ENCODE measurements at regions not wholly inside any gene's neighbourhood (a gene's known extent, or its start where the extent isn't known, plus 50 kb on each side); places are given as distances from the start of the nearest gene placed in this dataset.

- WGBS, 2 experiments (ENCODE audit: insufficient coverage in 2 of 2): no CpG with 5 or more reads among the region's 4 CpGs
- Histone ChIP-seq H3K4me1 (ENCODE audit: control insufficient read depth, insufficient read depth, low read length, poor library complexity, severe bottlenecking) (no peaks in the 10 kb centered on the region), H3K27ac (ENCODE audit: low read depth, low read length, severe bottlenecking) (no peak overlapping the region), H3K9me3 (ENCODE audit: control insufficient read depth, low read length) (no peaks in the 10 kb centered on the region), H3K4me3 (ENCODE audit: extremely low read depth, insufficient read depth, low read length, poor library complexity, severe bottlenecking) (no peak overlapping the region), H3K36me3 (ENCODE audit: control insufficient read depth, insufficient read depth, low read length) (no peaks in the 10 kb centered on the region)
Observed at GRCh38 chr3:106184540-106185457, 316.0 kb upstream of the CBLB start.

GRCh38 chr3:106185949-106186348 is 317.1 kb upstream of the CBLB start:
- H3K27ac ChIP-seq (ENCODE audit: low read depth, low read length, severe bottlenecking): no peak overlapping the region
- H3K4me3 ChIP-seq (ENCODE audit: extremely low read depth, insufficient read depth, low read length, poor library complexity, severe bottlenecking): no peak overlapping the region
- H3K4me1 ChIP-seq (ENCODE audit: control insufficient read depth, insufficient read depth, low read length, poor library complexity, severe bottlenecking): no peaks in the 10 kb centered on the region
- no peaks in the 10 kb centered on the region for H3K36me3 ChIP-seq (ENCODE audit: control insufficient read depth, insufficient read depth, low read length)
- H3K9me3 ChIP-seq (ENCODE audit: control insufficient read depth, low read length): no peaks in the 10 kb centered on the region
- WGBS, 2 experiments (ENCODE audit: insufficient coverage in 2 of 2): 100% methylated on average over 1 of the region's 2 CpGs; no CpG with 5 or more reads in 1 of the 2 experiments

GRCh38 chr3:106190296-106190695 is 321.5 kb upstream of the CBLB start:
- Histone ChIP-seq H3K36me3 (ENCODE audit: control insufficient read depth, insufficient read depth, low read length) (no peaks in the 10 kb centered on the region), H3K27ac (ENCODE audit: low read depth, low read length, severe bottlenecking) (no peak overlapping the region), H3K4me1 (ENCODE audit: control insufficient read depth, insufficient read depth, low read length, poor library complexity, severe bottlenecking) (no peaks in the 10 kb centered on the region), H3K4me3 (ENCODE audit: extremely low read depth, insufficient read depth, low read length, poor library complexity, severe bottlenecking) (no peak overlapping the region), H3K9me3 (ENCODE audit: control insufficient read depth, low read length) (no peaks in the 10 kb centered on the region)
- 95 to 100% methylated on average over 1 to 2 of the region's 2 CpGs for WGBS, 2 experiments (ENCODE audit: insufficient coverage in 2 of 2)

- Histone ChIP-seq H3K9me3 (ENCODE audit: control insufficient read depth, low read length) (no peaks in the 10 kb centered on the region), H3K4me1 (ENCODE audit: control insufficient read depth, insufficient read depth, low read length, poor library complexity, severe bottlenecking) (no peaks in the 10 kb centered on the region), H3K36me3 (ENCODE audit: control insufficient read depth, insufficient read depth, low read length) (no peaks in the 10 kb centered on the region), H3K4me3 (ENCODE audit: extremely low read depth, insufficient read depth, low read length, poor library complexity, severe bottlenecking) (no peak overlapping the region), H3K27ac (ENCODE audit: low read depth, low read length, severe bottlenecking) (no peak overlapping the region)
- WGBS, 2 experiments (ENCODE audit: insufficient coverage in 2 of 2): no CpG with 5 or more reads among the region's 1 CpG
Observed at GRCh38 chr3:106191211-106191610, 322.4 kb upstream of the CBLB start.

GRCh38 chr3:106191913-106192312 is 323.1 kb upstream of the CBLB start:
- 80% methylated on average over 2 of the region's 3 CpGs; no CpG with 5 or more reads in 1 of the 2 experiments for WGBS, 2 experiments (ENCODE audit: insufficient coverage in 2 of 2)
- Histone ChIP-seq H3K4me3 (ENCODE audit: extremely low read depth, insufficient read depth, low read length, poor library complexity, severe bottlenecking) (no peak overlapping the region), H3K4me1 (ENCODE audit: control insufficient read depth, insufficient read depth, low read length, poor library complexity, severe bottlenecking) (no peaks in the 10 kb centered on the region), H3K27ac (ENCODE audit: low read depth, low read length, severe bottlenecking) (no peak overlapping the region), H3K36me3 (ENCODE audit: control insufficient read depth, insufficient read depth, low read length) (no peaks in the 10 kb centered on the region), H3K9me3 (ENCODE audit: control insufficient read depth, low read length) (no peaks in the 10 kb centered on the region)

GRCh38 chr3:106193876-106194275 is 325.1 kb upstream of the CBLB start:
- 100% methylated on average over 1 of the region's 2 CpGs; no CpG with 5 or more reads in 1 of the 2 experiments for WGBS, 2 experiments (ENCODE audit: insufficient coverage in 2 of 2)
- Histone ChIP-seq H3K4me3 (ENCODE audit: extremely low read depth, insufficient read depth, low read length, poor library complexity, severe bottlenecking) (no peak overlapping the region), H3K4me1 (ENCODE audit: control insufficient read depth, insufficient read depth, low read length, poor library complexity, severe bottlenecking) (no peaks in the 10 kb centered on the region), H3K27ac (ENCODE audit: low read depth, low read length, severe bottlenecking) (no peak overlapping the region), H3K9me3 (ENCODE audit: control insufficient read depth, low read length) (no peaks in the 10 kb centered on the region), H3K36me3 (ENCODE audit: control insufficient read depth, insufficient read depth, low read length) (no peaks in the 10 kb centered on the region)

- H3K4me3 ChIP-seq (ENCODE audit: extremely low read depth, insufficient read depth, low read length, poor library complexity, severe bottlenecking): no peak overlapping the region
- no CpG with 5 or more reads among the region's 1 CpG for WGBS, 2 experiments (ENCODE audit: insufficient coverage in 2 of 2)
Observed at GRCh38 chr3:106194726-106195125, 325.9 kb upstream of the CBLB start.

GRCh38 chr3:106197532-106198194 is 328.9 kb upstream of the CBLB start:
- H3K4me3 ChIP-seq (ENCODE audit: extremely low read depth, insufficient read depth, low read length, poor library complexity, severe bottlenecking): no peak overlapping the region

More at GRCh38 chr3:106194726-106195125, 325.9 kb upstream of the CBLB start:
- Histone ChIP-seq H3K4me1 (ENCODE audit: control insufficient read depth, insufficient read depth, low read length, poor library complexity, severe bottlenecking) (no peaks in the 10 kb centered on the region), H3K36me3 (ENCODE audit: control insufficient read depth, insufficient read depth, low read length) (no peaks in the 10 kb centered on the region), H3K27ac (ENCODE audit: low read depth, low read length, severe bottlenecking) (no peak overlapping the region), H3K9me3 (ENCODE audit: control insufficient read depth, low read length) (no peaks in the 10 kb centered on the region)

GRCh38 chr3:106204160-106204868 is 335.5 kb upstream of the CBLB start:
- 89 to 91% methylated on average over 5 of the region's 5 CpGs for WGBS, 2 experiments (ENCODE audit: insufficient coverage in 2 of 2)
- Histone ChIP-seq H3K27ac (ENCODE audit: low read depth, low read length, severe bottlenecking) (no peak overlapping the region), H3K4me3 (ENCODE audit: extremely low read depth, insufficient read depth, low read length, poor library complexity, severe bottlenecking) (no peak overlapping the region), H3K36me3 (ENCODE audit: control insufficient read depth, insufficient read depth, low read length) (no peaks in the 10 kb centered on the region), H3K4me1 (ENCODE audit: control insufficient read depth, insufficient read depth, low read length, poor library complexity, severe bottlenecking) (no peaks in the 10 kb centered on the region), H3K9me3 (ENCODE audit: control insufficient read depth, low read length) (no peaks in the 10 kb centered on the region)

More at GRCh38 chr3:106197532-106198194, 328.9 kb upstream of the CBLB start:
- WGBS, 2 experiments (ENCODE audit: insufficient coverage in 2 of 2): 62 to 83% methylated on average over 3 of the region's 4 CpGs
- Histone ChIP-seq H3K36me3 (ENCODE audit: control insufficient read depth, insufficient read depth, low read length) (no peaks in the 10 kb centered on the region), H3K9me3 (ENCODE audit: control insufficient read depth, low read length) (no peaks in the 10 kb centered on the region), H3K27ac (ENCODE audit: low read depth, low read length, severe bottlenecking) (no peak overlapping the region), H3K4me1 (ENCODE audit: control insufficient read depth, insufficient read depth, low read length, poor library complexity, severe bottlenecking) (no peaks in the 10 kb centered on the region)

GRCh38 chr3:106206146-106206545 is 337.3 kb upstream of the CBLB start:
- no peak overlapping the region for H3K27ac ChIP-seq (ENCODE audit: low read depth, low read length, severe bottlenecking)
- H3K4me3 ChIP-seq (ENCODE audit: extremely low read depth, insufficient read depth, low read length, poor library complexity, severe bottlenecking): no peak overlapping the region
- H3K4me1 ChIP-seq (ENCODE audit: control insufficient read depth, insufficient read depth, low read length, poor library complexity, severe bottlenecking): no peaks in the 10 kb centered on the region
- H3K36me3 ChIP-seq (ENCODE audit: control insufficient read depth, insufficient read depth, low read length): no peaks in the 10 kb centered on the region
- 89 to 96% methylated on average over 2 to 4 of the region's 6 CpGs for WGBS, 2 experiments (ENCODE audit: insufficient coverage in 2 of 2)
- no peaks in the 10 kb centered on the region for H3K9me3 ChIP-seq (ENCODE audit: control insufficient read depth, low read length)
